ENCODE measurements at regions not wholly inside any gene's neighbourhood (a gene's known extent, or its start where the extent isn't known, plus 50 kb on each side); places are given as distances from the start of the nearest gene placed in this dataset.
"Not testable (repeated sequence)": the region's sequence is repeated elsewhere in the genome, so short reads cannot be mapped to it uniquely, and the experiment has no call there.

- peak; percentile 63 for DNase-seq
These were observed 218.2 kb upstream of the PODXL start for GRCh38 chr7:131774419-131775220.

GRCh38 chr7:131773413-131773812, 217.0 kb upstream of the PODXL start:
- no peak for DNase-seq

DNA sequence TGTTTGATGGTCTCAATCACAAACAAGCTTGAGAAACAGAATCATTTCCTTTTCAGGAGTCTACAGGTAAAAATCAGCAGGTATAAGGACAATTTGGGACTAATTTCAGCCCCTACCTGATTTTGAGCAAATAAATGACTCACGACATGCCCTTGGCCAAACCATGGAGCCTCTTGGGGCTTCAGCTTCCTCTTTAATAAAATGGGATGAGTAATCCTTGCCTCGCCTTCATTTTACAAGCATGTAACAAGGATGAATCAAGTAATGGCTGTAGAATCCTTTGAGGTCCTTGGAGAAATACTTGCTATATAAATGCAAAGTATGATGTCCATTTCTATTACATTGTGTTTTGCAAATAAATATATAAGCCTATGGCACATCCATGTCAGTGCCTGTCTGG, 212.8 kb upstream of the PODXL start:
- no peak for DNase-seq

GRCh38 chr7:131767591-131767990, 211.2 kb upstream of the PODXL start:
- DNase-seq = peak; percentile 32

DNA sequence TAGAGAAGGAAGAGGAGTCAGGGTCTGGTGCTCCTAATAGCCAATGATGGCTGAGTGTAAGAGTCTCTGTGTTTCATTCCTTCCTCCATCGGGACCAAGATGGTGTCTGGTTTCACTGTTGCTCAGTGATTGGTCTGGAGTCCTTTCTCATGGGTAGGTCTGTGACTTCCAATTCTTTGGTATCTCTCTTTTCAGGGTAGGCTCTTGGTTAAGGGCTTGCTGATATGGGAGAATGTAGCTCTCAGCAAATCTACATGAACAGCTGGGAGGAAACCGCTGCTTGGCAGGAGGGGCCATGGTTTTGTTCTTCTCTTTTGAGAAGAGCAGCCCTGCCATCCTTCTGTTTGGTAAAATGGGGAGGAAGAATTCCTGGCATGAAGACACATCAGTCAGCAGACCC, 209.1 kb upstream of the PODXL start:
- DNase-seq = peak; percentile 36

DNA sequence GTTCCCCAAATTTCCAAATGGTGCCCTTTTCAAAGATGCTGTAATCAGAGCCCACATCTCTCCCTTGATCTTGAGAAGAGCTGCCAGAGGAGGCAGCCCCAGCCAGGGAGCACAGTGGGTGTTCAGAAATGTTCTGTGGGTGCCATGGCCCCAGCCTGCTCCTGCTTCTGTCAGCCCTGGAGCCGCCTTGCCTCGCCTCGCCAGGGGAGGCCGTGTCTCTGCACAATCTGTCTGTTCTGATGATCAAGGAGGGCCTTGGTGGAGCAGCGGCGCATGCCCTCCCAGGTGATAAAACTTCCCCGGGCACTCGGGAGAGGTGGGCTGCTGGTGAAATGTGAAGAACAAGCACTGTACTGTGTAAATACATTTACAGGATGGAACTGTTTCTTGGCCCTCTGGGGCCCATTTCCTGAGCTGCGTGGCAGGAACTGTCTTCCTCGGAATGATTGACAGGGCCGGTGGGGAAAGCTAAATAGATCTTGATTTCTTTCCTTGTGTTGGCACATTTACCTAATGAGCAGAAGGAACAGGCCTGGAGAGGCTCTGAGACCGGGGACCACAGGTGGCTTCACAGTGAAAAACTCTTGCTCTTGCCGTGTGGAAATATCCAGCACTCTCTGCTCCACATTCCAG, 207.8 kb upstream of the PODXL start:
- DNase-seq = no peak

GRCh38 chr7:131762753-131763152, 206.3 kb upstream of the PODXL start:
- no peak for DNase-seq

GRCh38 chr7:131755801-131756200, 199.4 kb upstream of the PODXL start:
- DNase-seq = not testable (repeated sequence)

DNA sequence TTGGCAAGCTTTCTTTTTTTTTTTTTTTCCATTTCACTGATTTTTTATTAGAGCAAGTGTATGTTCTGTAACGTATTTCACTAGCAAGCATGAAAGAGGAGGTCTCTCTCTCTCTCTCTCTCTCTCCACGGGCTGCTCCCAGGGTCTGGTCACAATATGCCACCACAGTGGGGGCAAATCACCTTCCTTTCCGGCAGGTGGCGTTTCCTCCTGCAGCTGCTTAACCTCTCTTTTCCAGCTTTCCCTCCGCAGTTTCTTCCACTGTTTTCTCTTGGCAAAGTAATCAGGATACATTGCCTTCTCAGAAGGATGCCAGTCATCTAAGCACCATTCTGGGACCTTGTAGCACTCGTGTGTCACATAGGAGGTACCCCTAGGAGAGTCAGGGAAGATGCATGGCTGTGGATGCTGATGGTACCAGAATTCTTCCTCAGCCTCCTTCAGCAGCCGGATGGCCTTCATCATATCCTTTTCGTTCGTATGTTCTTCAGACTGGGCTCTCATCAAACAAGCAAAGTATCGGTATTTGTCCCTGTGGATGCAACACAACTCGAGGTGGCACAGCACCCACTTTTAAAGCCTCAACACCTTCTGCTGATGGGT, 197.3 kb upstream of the PODXL start:
- DNase-seq = peak; percentile 69

GRCh38 chr7:131747658-131748232, 191.3 kb upstream of the PODXL start:
- no peak for DNase-seq

GRCh38 chr7:131745390-131746248, 189.2 kb upstream of the PODXL start:
- peak; percentile 86 for DNase-seq

DNA sequence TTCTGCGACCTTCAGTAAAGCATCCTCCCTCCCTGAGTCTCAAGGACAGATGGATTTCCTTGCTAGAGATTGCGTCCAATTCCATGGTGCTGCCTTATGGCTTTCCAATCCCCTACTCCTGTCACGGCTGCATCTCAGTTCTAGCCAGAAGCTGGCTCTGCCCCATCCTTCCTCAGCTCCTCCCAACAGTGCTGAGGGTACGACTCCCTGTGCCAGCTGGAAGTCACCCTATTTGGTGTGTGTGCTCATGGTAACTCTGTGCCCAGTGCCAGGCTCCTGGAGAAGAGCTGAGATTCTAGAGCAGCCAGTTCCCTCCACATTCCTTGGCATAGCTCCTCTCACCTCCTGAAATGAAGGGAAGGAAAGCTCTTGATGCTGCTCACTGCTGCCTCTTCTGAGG, 185.0 kb upstream of the PODXL start:
- DNase-seq = peak; percentile 36

GRCh38 chr7:131737746-131738465, 181.5 kb upstream of the PODXL start:
- DNase-seq = peak; percentile 28

DNA sequence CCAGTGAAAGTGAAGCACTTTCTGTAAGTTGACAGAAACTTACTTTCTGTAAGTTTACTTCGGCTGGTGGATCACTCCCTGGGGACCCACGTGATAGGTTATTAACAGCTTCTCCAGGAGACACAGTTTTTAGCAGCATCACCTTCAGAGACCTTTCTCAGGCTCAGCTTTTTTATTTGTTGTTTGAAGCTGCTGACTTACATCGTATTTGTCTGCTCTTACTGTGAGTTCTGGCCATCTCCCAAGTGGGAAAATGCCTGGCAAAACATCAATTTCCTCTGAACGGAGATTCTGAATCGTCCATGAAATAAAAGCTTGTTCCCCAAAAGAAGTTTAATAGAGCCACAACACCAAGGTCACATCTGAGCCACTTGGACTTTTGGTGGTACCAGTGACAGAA, 178.7 kb upstream of the PODXL start:
- DNase-seq = no peak

- DNase-seq = no peak
These were observed 177.2 kb upstream of the PODXL start for GRCh38 chr7:131733604-131734003.

DNA sequence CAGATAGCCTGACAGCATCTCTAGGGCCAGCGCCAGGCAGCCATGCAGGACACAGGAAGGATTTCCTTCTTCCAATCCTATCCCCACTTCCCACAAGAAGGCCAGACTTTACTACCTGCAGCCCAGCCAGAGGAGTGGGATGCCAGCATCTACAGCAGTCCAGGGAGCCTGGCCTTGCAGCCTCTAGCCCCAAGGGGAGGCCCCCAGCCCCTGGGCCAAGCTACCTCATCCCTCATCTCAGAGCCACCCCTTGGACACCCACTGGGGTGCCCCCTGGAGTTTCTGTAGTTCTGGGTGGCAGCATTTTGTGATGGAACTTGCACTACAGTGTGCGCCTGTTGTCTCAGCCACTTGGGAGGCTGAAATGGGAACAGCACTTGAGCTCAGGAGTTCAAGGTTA, 170.8 kb upstream of the PODXL start:
- DNase-seq = no peak

DNA sequence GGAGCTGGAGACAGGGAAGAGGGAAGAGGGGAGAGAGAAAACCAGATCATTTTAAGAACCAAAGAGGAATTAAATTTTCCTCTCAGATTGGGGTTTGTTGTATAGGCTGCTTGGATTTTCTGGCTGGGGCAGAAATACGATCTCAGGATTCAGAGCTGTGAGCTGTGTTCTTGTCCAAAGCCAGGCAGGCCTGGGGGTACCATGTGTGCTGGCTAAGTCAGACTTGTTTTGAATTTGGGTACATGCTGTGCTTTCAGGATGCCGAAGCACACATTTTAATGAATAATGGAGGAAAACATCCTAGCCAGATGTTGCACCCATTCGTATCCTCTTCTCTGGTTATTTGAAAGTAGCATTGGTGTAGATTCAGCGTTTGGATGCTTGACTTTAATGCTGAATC, 170.3 kb upstream of the PODXL start:
- no peak for DNase-seq

- no peak for DNase-seq
These were observed 169.6 kb upstream of the PODXL start for GRCh38 chr7:131726031-131726430.

DNA sequence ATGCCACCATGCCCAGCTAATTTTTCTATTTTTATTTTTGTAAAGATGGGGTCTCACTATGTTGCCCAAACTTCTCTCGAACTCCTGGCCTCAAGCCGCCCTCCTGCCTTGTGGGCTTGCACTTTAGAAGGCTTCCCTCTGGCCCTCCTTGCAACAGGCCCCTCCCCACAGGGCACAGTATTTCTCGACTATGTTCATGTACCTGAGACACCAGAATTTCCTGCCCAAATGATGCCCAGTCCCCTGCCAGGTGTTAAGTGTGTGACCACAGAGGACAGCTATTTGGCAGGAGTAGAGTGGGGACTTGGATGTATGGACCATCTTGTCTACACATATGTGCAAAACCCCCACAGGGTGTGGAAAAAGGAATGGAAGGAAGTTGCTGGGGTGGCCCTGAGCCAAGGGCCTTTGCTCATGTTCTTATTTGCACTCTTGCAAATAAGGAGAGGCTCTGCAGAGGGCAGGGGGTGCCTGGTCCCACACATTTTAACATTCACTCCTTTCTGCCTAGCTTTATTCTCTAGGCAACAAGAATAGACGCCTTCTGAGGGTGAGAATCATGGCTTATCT, 168.4 kb upstream of the PODXL start:
- DNase-seq = no peak

DNA sequence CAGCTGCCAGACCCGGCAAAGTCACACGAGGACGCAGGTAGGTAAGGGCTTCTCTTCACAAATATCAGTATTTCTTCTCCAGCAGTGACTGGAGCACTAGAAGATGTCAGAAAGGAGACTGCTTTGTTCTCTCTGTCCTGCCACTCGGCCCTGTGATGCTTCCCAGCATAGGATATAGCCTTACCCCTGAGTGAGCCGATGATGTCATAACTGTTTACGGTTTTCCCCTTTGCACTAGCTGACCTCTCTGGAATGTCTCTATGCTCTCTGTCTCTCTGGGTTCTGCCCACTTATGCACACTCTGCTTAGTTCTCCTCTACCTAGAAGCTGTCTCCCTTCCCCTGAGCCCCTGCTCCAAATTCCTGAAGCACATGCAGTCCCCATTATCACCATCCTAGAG, 167.5 kb upstream of the PODXL start:
- peak; percentile 86 for DNase-seq

GRCh38 chr7:131722371-131722770, 165.9 kb upstream of the PODXL start:
- no peak for DNase-seq

DNA sequence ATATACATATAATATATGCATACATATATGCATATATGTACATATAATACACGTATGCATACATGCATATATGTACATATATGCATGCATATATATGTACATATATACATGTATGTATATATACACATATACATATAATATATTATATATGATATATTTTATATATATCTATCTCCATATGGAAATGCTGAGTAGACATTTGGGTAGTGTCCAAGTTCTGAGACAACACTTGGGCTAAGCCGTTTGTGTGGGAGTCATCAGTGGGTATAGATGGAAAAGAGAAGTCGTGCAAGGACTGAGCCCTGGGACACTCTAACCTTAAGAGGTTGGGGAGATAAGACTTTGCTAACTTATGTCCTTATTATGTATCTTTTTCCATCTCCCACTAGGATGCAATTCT, 165.2 kb upstream of the PODXL start:
- no peak for DNase-seq

All from islet precursor cell (in vitro differentiated cells).